ENCODE measurements at regions not wholly inside any gene's neighbourhood (a gene's known extent, or its start where the extent isn't known, plus 50 kb on each side); places are given as distances from the start of the nearest gene placed in this dataset.
"Not testable (repeated sequence)": the region's sequence is repeated elsewhere in the genome, so short reads cannot be mapped to it uniquely, and the experiment has no call there.

- peak in 1 of 3 donors; percentile 44 for DNase-seq
- ATAC-seq (ENCODE audit: insufficient read depth, low FRiP score): no peak
Measured at GRCh38 chr4:121583396-121583795, 113.4 kb downstream of the ANXA5 start.

GRCh38 chr4:121582296-121582695 is 114.5 kb downstream of the ANXA5 start:
- ATAC-seq (ENCODE audit: insufficient read depth, low FRiP score) (peak; percentile 29), DNase-seq (no peak)
- H3K36me3 ChIP-seq (ENCODE audit: control insufficient read depth in 4 of 4, insufficient read depth in 4 of 4, low read length in 4 of 4): no peaks in the 10 kb centered on the region
- TF ChIP-seq, protein P1, sequence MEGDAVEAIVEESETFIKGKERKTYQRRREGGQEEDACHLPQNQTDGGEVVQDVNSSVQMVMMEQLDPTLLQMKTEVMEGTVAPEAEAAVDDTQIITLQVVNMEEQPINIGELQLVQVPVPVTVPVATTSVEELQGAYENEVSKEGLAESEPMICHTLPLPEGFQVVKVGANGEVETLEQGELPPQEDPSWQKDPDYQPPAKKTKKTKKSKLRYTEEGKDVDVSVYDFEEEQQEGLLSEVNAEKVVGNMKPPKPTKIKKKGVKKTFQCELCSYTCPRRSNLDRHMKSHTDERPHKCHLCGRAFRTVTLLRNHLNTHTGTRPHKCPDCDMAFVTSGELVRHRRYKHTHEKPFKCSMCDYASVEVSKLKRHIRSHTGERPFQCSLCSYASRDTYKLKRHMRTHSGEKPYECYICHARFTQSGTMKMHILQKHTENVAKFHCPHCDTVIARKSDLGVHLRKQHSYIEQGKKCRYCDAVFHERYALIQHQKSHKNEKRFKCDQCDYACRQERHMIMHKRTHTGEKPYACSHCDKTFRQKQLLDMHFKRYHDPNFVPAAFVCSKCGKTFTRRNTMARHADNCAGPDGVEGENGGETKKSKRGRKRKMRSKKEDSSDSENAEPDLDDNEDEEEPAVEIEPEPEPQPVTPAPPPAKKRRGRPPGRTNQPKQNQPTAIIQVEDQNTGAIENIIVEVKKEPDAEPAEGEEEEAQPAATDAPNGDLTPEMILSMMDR (IDR thresholded peaks at IDR 0.05; ENCODE audit: control extremely low read depth, extremely low read depth): no peak
- peaks cover 0 to 7% (median 0%) of the 10 kb centered on the region in 5 donors for H3K4me1 ChIP-seq (ENCODE audit: control insufficient read depth in 5 of 5, insufficient read depth in 5 of 5, low read length in 5 of 5)
- no peak overlapping the region for H3K9ac ChIP-seq (ENCODE audit: insufficient read depth in 1 of 2, low read length in 2 of 2)
- no peaks in the 10 kb centered on the region for H3K27me3 ChIP-seq (ENCODE audit: control insufficient read depth in 3 of 3, insufficient read depth in 3 of 3, low read length in 2 of 3)
- no peak overlapping the region for H3K4me3 ChIP-seq
- H3K27ac ChIP-seq (ENCODE audit: low read depth in 1 of 2, low read length in 1 of 2): no peak overlapping the region
- H3K9me3 ChIP-seq (ENCODE audit: control insufficient read depth in 4 of 4, insufficient read depth in 3 of 4, low read length in 3 of 4): no peaks in the 10 kb centered on the region

More at GRCh38 chr4:121583396-121583795, 113.4 kb downstream of the ANXA5 start:
- Histone ChIP-seq H3K27ac (ENCODE audit: low read depth in 1 of 2, low read length in 1 of 2) (no peak overlapping the region), H3K36me3 (ENCODE audit: control insufficient read depth in 4 of 4, insufficient read depth in 4 of 4, low read length in 4 of 4) (no peaks in the 10 kb centered on the region), H3K4me1 (ENCODE audit: control insufficient read depth in 5 of 5, insufficient read depth in 5 of 5, low read length in 5 of 5) (peaks cover 0 to 7% (median 0%) of the 10 kb centered on the region in 5 donors), H3K9me3 (ENCODE audit: control insufficient read depth in 4 of 4, insufficient read depth in 3 of 4, low read length in 3 of 4) (no peaks in the 10 kb centered on the region), H3K27me3 (ENCODE audit: control insufficient read depth in 3 of 3, insufficient read depth in 3 of 3, low read length in 2 of 3) (no peaks in the 10 kb centered on the region), H3K4me3 (no peak overlapping the region), H3K9ac (ENCODE audit: insufficient read depth in 1 of 2, low read length in 2 of 2) (no peak overlapping the region)
- WGBS, 2 donors: 69 to 83% methylated on average over 3 of the region's 3 CpGs
- TF ChIP-seq, protein P1 (IDR thresholded peaks at IDR 0.05; ENCODE audit: control extremely low read depth, extremely low read depth): no peak

- H3K9me3 ChIP-seq (ENCODE audit: control insufficient read depth in 4 of 4, insufficient read depth in 3 of 4, low read length in 3 of 4); H3K4me3 ChIP-seq; H3K36me3 ChIP-seq (ENCODE audit: control insufficient read depth in 4 of 4, insufficient read depth in 4 of 4, low read length in 4 of 4); DNase-seq; H3K9ac ChIP-seq (ENCODE audit: insufficient read depth in 1 of 2, low read length in 2 of 2); H3K27ac ChIP-seq (ENCODE audit: low read depth in 1 of 2, low read length in 1 of 2); ATAC-seq (ENCODE audit: insufficient read depth, low FRiP score); H3K27me3 ChIP-seq (ENCODE audit: control insufficient read depth in 3 of 3, insufficient read depth in 3 of 3, low read length in 2 of 3); H3K4me1 ChIP-seq (ENCODE audit: control insufficient read depth in 5 of 5, insufficient read depth in 5 of 5, low read length in 5 of 5): not testable (repeated sequence)
- WGBS, 2 donors: 95 to 98% methylated on average over 3 of the region's 3 CpGs
Measured at GRCh38 chr4:121575392-121575791, 121.4 kb downstream of the ANXA5 start.

- no peak overlapping the region for H3K27ac ChIP-seq (ENCODE audit: low read depth in 1 of 2, low read length in 1 of 2)
- H3K9me3 ChIP-seq (ENCODE audit: control insufficient read depth in 4 of 4, insufficient read depth in 3 of 4, low read length in 3 of 4): no peaks in the 10 kb centered on the region
- H3K4me3 ChIP-seq: no peak overlapping the region
- no peak for ATAC-seq (ENCODE audit: insufficient read depth, low FRiP score)
- no peaks in the 10 kb centered on the region for H3K36me3 ChIP-seq (ENCODE audit: control insufficient read depth in 4 of 4, insufficient read depth in 4 of 4, low read length in 4 of 4)
- no peaks in the 10 kb centered on the region for H3K27me3 ChIP-seq (ENCODE audit: control insufficient read depth in 3 of 3, insufficient read depth in 3 of 3, low read length in 2 of 3)
- no peak overlapping the region for H3K9ac ChIP-seq (ENCODE audit: insufficient read depth in 1 of 2, low read length in 2 of 2)
- TF ChIP-seq, protein P1 (IDR thresholded peaks at IDR 0.05; ENCODE audit: control extremely low read depth, extremely low read depth): no peak
- DNase-seq: no peak
- H3K4me1 ChIP-seq (ENCODE audit: control insufficient read depth in 5 of 5, insufficient read depth in 5 of 5, low read length in 5 of 5): peaks cover 0 to 7% (median 0%) of the 10 kb centered on the region in 5 donors
Measured at GRCh38 chr4:121574618-121575017, 122.2 kb downstream of the ANXA5 start.

All from lung (tissue), 11 donors.